ENCODE measurements at regions not wholly inside any gene's neighbourhood (a gene's known extent, or its start where the extent isn't known, plus 50 kb on each side); places are given as distances from the start of the nearest gene placed in this dataset.

DNA sequence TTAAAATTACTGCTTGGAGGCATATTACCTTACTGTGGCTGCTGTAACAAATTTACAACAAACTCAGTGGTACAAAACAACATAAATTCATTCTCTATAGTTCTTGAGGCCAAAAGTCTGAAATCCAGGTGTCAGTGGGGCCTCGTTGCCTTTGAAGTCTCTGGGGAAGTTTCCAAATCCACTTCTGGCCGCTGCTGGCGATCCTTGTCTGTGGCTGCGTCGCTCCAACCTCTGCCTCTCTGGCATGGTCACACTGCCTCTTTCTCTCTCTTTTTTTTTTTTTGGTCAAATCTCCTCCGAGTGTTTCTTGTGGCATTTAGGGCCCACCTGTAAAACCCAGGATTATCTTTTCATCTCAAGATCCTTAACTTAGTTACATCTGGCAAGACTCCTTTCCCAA lies 182.8 kb downstream of the ST6GAL2 start:
- TF ChIP-seq, protein P1, sequence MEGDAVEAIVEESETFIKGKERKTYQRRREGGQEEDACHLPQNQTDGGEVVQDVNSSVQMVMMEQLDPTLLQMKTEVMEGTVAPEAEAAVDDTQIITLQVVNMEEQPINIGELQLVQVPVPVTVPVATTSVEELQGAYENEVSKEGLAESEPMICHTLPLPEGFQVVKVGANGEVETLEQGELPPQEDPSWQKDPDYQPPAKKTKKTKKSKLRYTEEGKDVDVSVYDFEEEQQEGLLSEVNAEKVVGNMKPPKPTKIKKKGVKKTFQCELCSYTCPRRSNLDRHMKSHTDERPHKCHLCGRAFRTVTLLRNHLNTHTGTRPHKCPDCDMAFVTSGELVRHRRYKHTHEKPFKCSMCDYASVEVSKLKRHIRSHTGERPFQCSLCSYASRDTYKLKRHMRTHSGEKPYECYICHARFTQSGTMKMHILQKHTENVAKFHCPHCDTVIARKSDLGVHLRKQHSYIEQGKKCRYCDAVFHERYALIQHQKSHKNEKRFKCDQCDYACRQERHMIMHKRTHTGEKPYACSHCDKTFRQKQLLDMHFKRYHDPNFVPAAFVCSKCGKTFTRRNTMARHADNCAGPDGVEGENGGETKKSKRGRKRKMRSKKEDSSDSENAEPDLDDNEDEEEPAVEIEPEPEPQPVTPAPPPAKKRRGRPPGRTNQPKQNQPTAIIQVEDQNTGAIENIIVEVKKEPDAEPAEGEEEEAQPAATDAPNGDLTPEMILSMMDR (IDR thresholded peaks at IDR 0.05), result no peak
- TF ChIP-seq POLR2A (IDR thresholded peaks at IDR 0.05) (no peak), EP300 (IDR thresholded peaks at IDR 0.05) (no peak), POLR2AphosphoS5 (IDR thresholded peaks at IDR 0.05) (no peak)

All from gastroesophageal sphincter (tissue), 3 donors.